ENCODE measurements at regions not wholly inside any gene's neighbourhood (a gene's known extent, or its start where the extent isn't known, plus 50 kb on each side); places are given as distances from the start of the nearest gene placed in this dataset.

GRCh38 chrX:16376056-16376455, 208.8 kb downstream of the MAGEB17 start:
- DNase-seq (ENCODE audit: low read depth, low spot score) (no peak), ATAC-seq (no peak)
- intact Hi-C loops (cut with micrococcal nuclease; ENCODE audit: unreplicated experiment) (no loop called here), in situ Hi-C loops (cut with HindIII; ENCODE audit: low pct_unique_long_range_greater_than_20kb, low sequenced_read_pairs) (no loop called here)
- POLR2A ChIA-PET, result no interaction called here
- Histone ChIP-seq H3K27me3 (ENCODE audit: control insufficient read depth, insufficient read depth, low read length) (no peaks in the 10 kb centered on the region), H3K4me3 (ENCODE audit: low read depth in 2 of 2, low read length in 2 of 2) (no peak overlapping the region), H3K4me1 (ENCODE audit: control insufficient read depth, insufficient read depth, low read length) (no peaks in the 10 kb centered on the region), H3K27ac (ENCODE audit: low read length) (no peak overlapping the region), H3K36me3 (ENCODE audit: control insufficient read depth, insufficient read depth, low read length) (no peaks in the 10 kb centered on the region), H3K9me3 (ENCODE audit: control insufficient read depth, insufficient read depth, low read depth, low read length) (no peaks in the 10 kb centered on the region)
- TF ChIP-seq CTCF (IDR thresholded peaks at IDR 0.05) (no peak), TCF7L2 (IDR thresholded peaks at IDR 0.05; ENCODE audit: low read depth, low read length) (no peak), SIN3A (IDR thresholded peaks at IDR 0.05; ENCODE audit: borderline replicate concordance, insufficient read depth, low read depth, low read length) (no peak), POLR2AphosphoS5 (IDR thresholded peaks at IDR 0.05; ENCODE audit: low read depth, low read length) (no peak), REST (IDR thresholded peaks at IDR 0.05; ENCODE audit: insufficient read depth in 1 of 2, low read depth in 2 of 2, low read length in 1 of 2) (no peak)
- no TSS peak for BruUV-seq (replicated peaks)
- CTCF ChIA-PET, result interaction anchor here (0.6 kb wide), 1 partner anchor 912 kb away, joined by 3 read pairs; no protein-coding TSS in a partner anchor

DNA sequence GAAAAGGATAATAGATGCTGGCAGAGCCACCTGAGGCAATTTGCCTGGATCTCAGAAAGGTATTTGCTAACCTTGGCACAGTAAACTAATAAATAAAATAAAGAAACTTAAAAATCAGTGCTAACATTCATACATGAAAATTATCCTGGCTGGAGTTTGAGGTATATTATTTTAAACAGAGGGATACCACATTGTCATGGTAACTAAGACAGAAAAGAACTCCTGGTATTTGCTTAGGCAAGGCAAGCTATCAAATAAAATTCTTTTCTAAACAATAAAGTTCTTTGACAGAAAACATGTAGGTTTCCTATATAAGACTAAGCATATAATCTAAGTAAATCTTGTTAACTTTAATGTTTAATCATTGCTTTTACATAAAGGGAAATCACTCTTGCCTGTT, 218.8 kb downstream of the MAGEB17 start:
- no peak for ATAC-seq
- in situ Hi-C loops (cut with HindIII; ENCODE audit: low pct_unique_long_range_greater_than_20kb, low sequenced_read_pairs), result no loop called here
- Histone ChIP-seq H3K27ac (ENCODE audit: low read length) (no peak overlapping the region), H3K9me3 (ENCODE audit: control insufficient read depth, insufficient read depth, low read depth, low read length) (no peaks in the 10 kb centered on the region), H3K4me3 (ENCODE audit: low read depth in 2 of 2, low read length in 2 of 2) (no peak overlapping the region), H3K27me3 (ENCODE audit: control insufficient read depth, insufficient read depth, low read length) (no peaks in the 10 kb centered on the region), H3K4me1 (ENCODE audit: control insufficient read depth, insufficient read depth, low read length) (no peaks in the 10 kb centered on the region), H3K36me3 (ENCODE audit: control insufficient read depth, insufficient read depth, low read length) (no peaks in the 10 kb centered on the region)
- ChIA-PET CTCF (no interaction called here), POLR2A (no interaction called here)
- BruUV-seq (replicated peaks), result no TSS peak
- intact Hi-C loops (cut with micrococcal nuclease; ENCODE audit: unreplicated experiment), result no loop called here
- TF ChIP-seq TCF7L2 (IDR thresholded peaks at IDR 0.05; ENCODE audit: low read depth, low read length) (no peak), REST (IDR thresholded peaks at IDR 0.05; ENCODE audit: insufficient read depth in 1 of 2, low read depth in 2 of 2, low read length in 1 of 2) (no peak), SIN3A (IDR thresholded peaks at IDR 0.05; ENCODE audit: borderline replicate concordance, insufficient read depth, low read depth, low read length) (no peak), POLR2AphosphoS5 (IDR thresholded peaks at IDR 0.05; ENCODE audit: low read depth, low read length) (no peak), CTCF (IDR thresholded peaks at IDR 0.05) (no peak)
- no peak for DNase-seq (ENCODE audit: low read depth, low spot score)
